NT2/D1 (cell line): ENCODE measurements at regions not wholly inside any gene's neighbourhood (a gene's known extent, or its start where the extent isn't known, plus 50 kb on each side); places are given as distances from the start of the nearest gene placed in this dataset.
"Not testable (repeated sequence)": the region's sequence is repeated elsewhere in the genome, so short reads cannot be mapped to it uniquely, and the experiment has no call there.

Source experiments
- DNase-seq: peaks from one replicate; pipeline ENCODE4 v3.0.0-alpha.2; 2011; ENCODE audit warnings: low read depth, low spot score
- H3K27me3 ChIP-seq: 2 replicates; pipeline ENCODE4 v1.6.0; 2011; ENCODE audit warnings: mild to moderate bottlenecking; ENCODE audit not compliant: insufficient read length, insufficient read depth
- H3K36me3 ChIP-seq: 2 replicates; pipeline ENCODE4 v1.6.1; 2011; ENCODE audit warnings: mild to moderate bottlenecking, low read length, mixed read lengths; ENCODE audit not compliant: insufficient read depth, insufficient read length
- H3K4me1 ChIP-seq: 2 replicates; pipeline ENCODE4 v1.5.1; 2011; ENCODE audit not compliant: insufficient read depth, insufficient read length
- H3K4me3 ChIP-seq: 2 replicates; pipeline ENCODE4 v1.5.1; 2011; ENCODE audit warnings: low read depth; ENCODE audit not compliant: insufficient read length
- H3K9ac ChIP-seq: 2 replicates; pipeline ENCODE4 v1.6.0; 2011; ENCODE audit warnings: low read depth; ENCODE audit not compliant: insufficient read length
- H3K9me3 ChIP-seq: 2 replicates; pipeline ENCODE4 v1.5.1; 2011; ENCODE audit warnings: mild to moderate bottlenecking, low read length; ENCODE audit not compliant: insufficient read depth
- SUZ12 ChIP-seq: IDR thresholded peaks from 2 replicates; pipeline ENCODE4 v1.6.1; 2011; ENCODE audit not compliant: insufficient read length, insufficient read depth; ENCODE audit errors: extremely low read depth
- YY1 ChIP-seq: IDR thresholded peaks from 2 replicates; pipeline ENCODE4 v1.6.1; 2011; ENCODE audit not compliant: insufficient read length, insufficient read depth
- ZNF274 ChIP-seq: IDR thresholded peaks from 2 replicates; pipeline ENCODE4 v1.6.1; 2011; ENCODE audit warnings: mild to moderate bottlenecking, low read depth, low read length

DNA sequence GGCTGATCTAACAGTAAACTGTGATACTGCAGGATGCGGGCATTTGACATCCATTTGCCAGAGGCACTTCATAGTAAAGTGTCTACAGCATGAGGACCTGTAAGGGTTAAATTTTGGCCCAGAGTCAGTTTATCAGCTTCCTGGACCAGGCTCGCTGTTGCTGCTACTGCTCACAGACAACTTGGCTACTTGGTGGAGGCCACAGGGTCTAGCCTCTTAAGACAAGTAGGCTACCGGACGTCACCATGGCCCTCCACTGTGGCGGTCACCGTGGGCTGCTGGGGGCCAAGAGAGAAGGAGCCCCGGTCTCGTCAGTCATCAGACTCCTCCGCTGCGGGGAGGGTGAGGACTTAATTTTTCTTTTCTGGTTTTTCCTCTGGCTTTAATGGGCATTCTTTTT, 117.3 kb upstream of the PZP start:
- no peaks in the 10 kb centered on the region for H3K9me3 ChIP-seq
- no peaks in the 10 kb centered on the region for H3K27me3 ChIP-seq
- no peak for TF ChIP-seq SUZ12
- TF ChIP-seq YY1, result no peak
- no peak for TF ChIP-seq ZNF274
- H3K36me3 ChIP-seq, result peaks cover 4% of the 10 kb centered on the region
- DNase-seq, result no peak
- H3K4me3 ChIP-seq, result no peak overlapping the region
- H3K9ac ChIP-seq, result no peak overlapping the region
- H3K4me1 ChIP-seq, result no peaks in the 10 kb centered on the region

DNA sequence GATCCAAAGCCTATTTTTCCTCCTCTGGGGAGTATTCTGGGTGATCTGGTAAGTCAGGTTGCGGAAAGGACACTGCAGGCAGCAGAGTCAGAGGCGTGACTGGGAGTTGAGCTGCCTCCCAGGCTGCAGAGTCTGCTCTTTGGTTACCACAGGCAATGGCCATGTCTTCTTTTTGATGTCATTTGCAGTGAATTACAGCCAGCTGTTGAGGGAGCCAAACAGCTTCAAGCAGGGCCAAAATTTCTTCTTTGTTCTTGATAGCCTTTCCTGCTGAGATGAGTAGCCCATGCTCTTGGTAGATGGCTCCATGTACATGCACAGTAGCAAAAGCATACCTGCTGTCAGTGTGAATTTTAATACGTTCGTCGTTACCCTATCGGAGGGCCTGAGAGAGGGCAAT, 116.6 kb upstream of the PZP start:
- no peak for DNase-seq
- Histone ChIP-seq H3K9me3 (no peaks in the 10 kb centered on the region), H3K4me1 (no peaks in the 10 kb centered on the region), H3K9ac (no peak overlapping the region), H3K4me3 (no peak overlapping the region), H3K36me3 (peaks cover 4% of the 10 kb centered on the region), H3K27me3 (no peaks in the 10 kb centered on the region)
- TF ChIP-seq YY1 (no peak), ZNF274 (no peak)

DNA sequence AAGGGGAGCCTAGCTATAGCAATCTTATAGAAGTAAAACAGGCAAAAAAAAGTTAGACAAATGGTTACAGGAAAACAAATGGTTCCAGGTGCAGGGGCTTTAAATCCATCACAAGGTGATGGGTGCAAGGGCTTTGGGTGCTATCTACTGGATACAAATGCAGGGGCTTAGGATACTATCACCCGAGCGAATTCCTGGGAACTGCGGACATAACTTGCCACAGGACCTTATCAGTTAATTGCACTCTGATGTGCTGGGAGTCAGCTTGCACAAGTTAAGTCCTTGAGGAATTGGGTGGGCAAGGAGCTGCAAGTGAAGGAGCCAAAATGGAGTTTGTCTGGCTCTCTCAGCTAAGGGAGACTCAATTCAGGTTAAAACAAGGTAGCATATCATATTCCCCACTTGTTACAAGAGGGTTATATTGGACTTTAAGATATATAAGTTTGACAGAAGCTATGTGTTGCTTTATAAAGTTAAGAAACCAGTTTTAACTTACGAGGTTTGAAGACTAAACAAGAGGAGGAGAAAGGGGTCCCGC, 115.0 kb upstream of the PZP start:
- Histone ChIP-seq H3K4me1 (peaks cover 3% of the 10 kb centered on the region), H3K9ac (no peak overlapping the region), H3K27me3 (no peaks in the 10 kb centered on the region), H3K36me3 (peaks cover 4% of the 10 kb centered on the region), H3K9me3 (no peaks in the 10 kb centered on the region), H3K4me3 (no peak overlapping the region)
- TF ChIP-seq ZNF274 (no peak), YY1 (no peak), SUZ12 (no peak)
- DNase-seq, result no peak

DNA sequence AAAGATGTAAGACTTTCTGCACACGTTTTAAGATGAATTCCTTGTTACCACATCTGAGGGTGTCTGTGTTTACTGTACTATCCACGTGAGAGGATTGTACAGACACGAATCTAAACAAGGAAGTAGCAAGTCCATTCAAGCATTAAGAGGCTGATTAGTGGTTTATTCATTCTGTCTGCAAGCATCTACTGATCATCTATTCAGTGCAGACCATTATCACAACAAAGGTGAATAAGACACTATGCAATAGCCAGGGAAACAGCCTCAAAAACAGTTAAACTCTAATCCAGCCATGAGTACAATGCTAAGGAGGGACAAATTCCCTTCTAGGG, 111.6 kb upstream of the PZP start:
- H3K4me3 ChIP-seq, result no peak overlapping the region
- no peak overlapping the region for H3K9ac ChIP-seq
- H3K9me3 ChIP-seq, result no peaks in the 10 kb centered on the region
- H3K4me1 ChIP-seq, result peaks cover 4% of the 10 kb centered on the region
- no peaks in the 10 kb centered on the region for H3K27me3 ChIP-seq
- TF ChIP-seq SUZ12 (no peak), YY1 (no peak), ZNF274 (no peak)
- peaks cover 4% of the 10 kb centered on the region for H3K36me3 ChIP-seq
- DNase-seq, result no peak

DNA sequence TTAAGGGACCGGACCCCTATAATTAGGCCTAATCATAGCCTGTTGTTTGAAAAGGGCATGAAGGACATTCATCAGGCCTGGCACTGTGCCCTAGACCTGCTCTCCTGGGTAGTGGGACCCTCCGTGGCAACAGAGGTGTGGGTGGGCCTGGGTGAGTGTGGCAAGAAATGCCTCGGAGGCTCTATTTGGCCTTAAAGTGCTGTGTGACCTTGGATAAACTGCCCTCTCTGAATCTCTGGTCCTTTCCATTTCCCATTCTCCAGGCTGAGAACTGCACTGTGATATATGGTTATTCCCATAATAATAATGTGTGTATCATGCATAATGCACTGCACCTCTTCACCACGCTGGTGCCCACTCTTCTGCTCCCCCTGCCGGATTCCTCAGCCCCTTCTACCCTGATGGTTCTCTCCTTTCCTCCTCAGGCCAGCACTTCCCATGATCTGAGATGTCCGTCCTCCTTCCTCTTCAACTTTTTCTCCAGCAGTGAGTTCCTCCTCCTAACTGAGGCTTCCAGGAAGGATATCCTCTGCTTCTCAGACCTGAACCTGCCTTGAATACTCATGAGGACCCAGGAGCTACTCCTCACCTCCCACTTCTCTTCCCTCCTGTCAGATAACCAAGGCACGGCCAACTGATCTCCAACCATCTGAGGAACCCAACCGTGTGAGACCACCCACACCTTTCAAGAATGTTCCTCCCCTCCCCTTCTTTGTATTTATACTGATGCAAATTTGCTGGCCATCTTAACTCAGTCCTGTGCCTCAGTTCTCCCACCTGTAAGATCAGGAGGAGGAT, 111.0 kb upstream of the PZP start:
- DNase-seq, result peak; percentile 35
- TF ChIP-seq YY1 (no peak), SUZ12 (no peak), ZNF274 (no peak)
- no peak overlapping the region for H3K9ac ChIP-seq

DNA sequence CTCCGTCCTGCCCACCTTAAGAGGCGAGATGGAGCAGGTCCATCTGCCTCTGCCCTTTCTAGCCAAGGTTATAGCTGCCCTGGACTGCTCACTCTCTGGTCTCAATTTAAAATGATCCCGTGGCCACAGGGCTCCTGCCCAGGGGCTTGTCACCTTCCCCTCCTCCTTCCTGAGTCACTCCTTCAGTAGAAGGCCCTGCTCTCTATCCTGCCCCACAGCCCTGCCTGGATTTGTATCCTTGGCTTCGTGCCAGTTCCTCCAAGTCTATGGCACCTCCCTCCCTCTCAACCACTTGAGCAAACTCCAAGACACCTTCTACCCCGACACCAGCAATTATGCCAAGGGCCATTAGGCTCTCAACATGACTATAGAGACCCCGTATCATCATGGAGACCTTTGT, 105.3 kb upstream of the PZP start:
- peaks cover 29% of the 10 kb centered on the region for H3K36me3 ChIP-seq
- H3K4me1 ChIP-seq, DNase-seq, H3K27me3 ChIP-seq, H3K9ac ChIP-seq, H3K9me3 ChIP-seq, H3K4me3 ChIP-seq: not testable (repeated sequence)

More for the DNA sequence above, 111.0 kb upstream of the PZP start:
- Histone ChIP-seq H3K9me3 (no peaks in the 10 kb centered on the region), H3K36me3 (peaks cover 3% of the 10 kb centered on the region), H3K27me3 (no peaks in the 10 kb centered on the region), H3K4me1 (peaks cover 4% of the 10 kb centered on the region), H3K4me3 (no peak overlapping the region)

- not testable (repeated sequence) for H3K4me3 ChIP-seq, DNase-seq, H3K27me3 ChIP-seq, H3K4me1 ChIP-seq, H3K9me3 ChIP-seq, H3K9ac ChIP-seq
- peaks cover 30% of the 10 kb centered on the region for H3K36me3 ChIP-seq
Measured at GRCh38 chr12:9312406-9313392, 104.5 kb upstream of the PZP start.

DNA sequence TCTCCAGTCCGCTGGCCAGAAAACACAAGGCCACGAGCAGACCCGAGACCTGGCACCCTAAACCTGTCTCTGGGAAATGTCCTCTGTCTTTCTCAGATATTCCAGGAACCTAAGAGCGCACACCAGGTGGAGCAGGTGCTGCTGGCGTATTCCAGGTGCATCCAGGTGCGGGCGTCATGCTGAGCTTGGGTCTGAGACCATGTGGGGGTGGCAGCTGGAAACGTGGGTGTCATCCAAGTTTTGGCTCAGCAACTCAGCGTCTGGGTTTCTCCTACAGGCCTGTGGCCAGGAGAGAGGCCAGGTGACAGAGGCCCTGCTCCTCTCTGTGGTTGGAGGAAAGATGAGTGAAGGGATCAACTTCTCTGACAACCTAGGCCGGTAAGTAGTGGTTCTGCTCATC, 103.3 kb upstream of the PZP start:
- not testable (repeated sequence) for H3K9ac ChIP-seq, H3K27me3 ChIP-seq, H3K9me3 ChIP-seq, DNase-seq, H3K4me3 ChIP-seq, H3K4me1 ChIP-seq
- peaks cover 38% of the 10 kb centered on the region for H3K36me3 ChIP-seq

DNA sequence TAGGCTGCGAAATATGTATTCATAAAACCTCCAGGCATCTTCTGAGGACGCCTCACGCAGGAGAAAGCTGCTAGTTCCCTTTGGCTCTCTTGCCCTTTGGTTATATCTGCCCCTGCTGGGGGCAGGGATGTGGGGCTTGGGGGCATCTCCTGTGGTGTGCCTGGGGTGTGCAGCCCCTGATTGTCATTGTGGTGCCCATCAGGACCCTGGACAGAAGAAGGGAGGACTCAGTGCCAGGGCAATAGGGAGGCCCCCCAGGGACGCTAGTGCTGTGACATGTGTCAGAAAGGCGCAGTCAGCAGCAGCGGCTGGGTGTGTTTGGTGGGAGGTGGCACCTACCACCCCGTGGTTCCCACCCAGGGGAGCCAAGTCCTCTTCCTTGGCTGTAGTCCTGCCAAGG, 102.5 kb upstream of the PZP start:
- H3K9ac ChIP-seq, H3K27me3 ChIP-seq, H3K4me1 ChIP-seq, DNase-seq, H3K9me3 ChIP-seq, H3K4me3 ChIP-seq: not testable (repeated sequence)
- peaks cover 43% of the 10 kb centered on the region for H3K36me3 ChIP-seq

DNA sequence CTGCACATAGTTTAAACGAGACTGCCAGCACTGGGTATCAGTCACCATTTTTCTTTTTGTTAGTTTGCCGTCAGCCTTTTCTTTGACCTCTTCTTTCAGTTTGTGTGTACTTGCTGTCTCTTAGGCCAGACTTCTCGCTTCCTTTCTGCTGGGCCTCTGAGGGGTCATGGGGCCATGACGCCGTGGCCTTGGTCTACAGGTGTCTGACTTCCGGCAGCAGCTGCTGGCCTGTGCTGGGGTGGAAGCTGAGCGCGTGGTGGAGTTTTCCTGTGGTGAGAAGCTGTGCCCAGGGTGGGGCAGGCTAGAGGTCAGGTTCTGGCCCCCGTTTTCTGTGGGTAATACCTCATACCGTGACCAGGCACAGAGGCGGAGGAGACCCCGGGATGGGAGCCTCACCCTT, 101.6 kb upstream of the PZP start:
- H3K9ac ChIP-seq, H3K27me3 ChIP-seq, H3K9me3 ChIP-seq, H3K4me1 ChIP-seq, H3K4me3 ChIP-seq, DNase-seq: not testable (repeated sequence)
- H3K36me3 ChIP-seq, result peaks cover 49% of the 10 kb centered on the region
